Fibroblast of lung (primary cell): ENCODE measurements at regions not wholly inside any gene's neighbourhood (a gene's known extent, or its start where the extent isn't known, plus 50 kb on each side); places are given as distances from the start of the nearest gene placed in this dataset.

ENCODE experiments used
- EZH2 ChIP-seq: IDR thresholded peaks from 2 replicates; pipeline ENCODE4 v1.5.1; 2012; ENCODE audit warnings: low read length, control low read depth, mild to moderate bottlenecking; ENCODE audit errors: missing control alignments
- TF ChIP-seq, protein P1 (sequence below), 2 donors: IDR thresholded peaks in 1 of 2; conservative IDR thresholded peaks in 1 of 2; 1 replicate in 1 of 2; 2 replicates in 1 of 2; pipeline ENCODE4 v1.5.1; 2011 to 2012; ENCODE audit warnings: low read length in 2 of 2, control low read depth in 1 of 2, inconsistent platforms in 1 of 2, low read depth in 1 of 2, mild to moderate bottlenecking in 1 of 2

DNA sequence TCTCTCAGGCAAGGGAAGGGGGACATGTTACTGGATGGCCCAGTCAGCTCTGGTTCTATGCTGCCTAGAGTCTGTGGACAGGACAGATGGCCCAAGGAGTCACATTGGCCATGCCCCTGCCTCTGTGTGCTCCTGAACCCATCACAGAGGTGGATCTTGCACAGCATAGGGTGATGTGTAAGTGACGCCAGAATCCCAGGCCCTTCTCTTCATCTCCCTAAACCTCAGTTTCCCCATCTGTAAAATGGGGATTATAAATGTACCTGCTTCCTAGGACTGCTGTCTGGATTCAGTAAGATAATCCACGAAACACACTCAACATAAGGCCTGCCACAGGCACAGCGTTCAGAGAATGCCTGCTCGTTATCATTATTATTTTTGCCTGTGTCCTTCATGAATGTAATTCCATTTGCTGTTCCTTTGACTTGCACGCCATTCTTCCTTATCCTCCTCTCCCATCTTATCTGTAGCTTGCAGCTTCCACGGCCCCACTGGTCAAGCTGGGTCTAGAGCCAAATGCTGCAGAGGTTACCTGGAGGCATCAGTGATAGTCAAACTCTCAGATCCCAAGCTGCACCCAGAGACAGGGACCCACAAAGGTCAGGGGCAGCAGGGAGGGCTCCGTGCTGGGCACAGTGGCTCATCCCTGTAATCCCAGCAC is 207.0 kb downstream of the MN1 start:
- TF ChIP-seq, protein P1, sequence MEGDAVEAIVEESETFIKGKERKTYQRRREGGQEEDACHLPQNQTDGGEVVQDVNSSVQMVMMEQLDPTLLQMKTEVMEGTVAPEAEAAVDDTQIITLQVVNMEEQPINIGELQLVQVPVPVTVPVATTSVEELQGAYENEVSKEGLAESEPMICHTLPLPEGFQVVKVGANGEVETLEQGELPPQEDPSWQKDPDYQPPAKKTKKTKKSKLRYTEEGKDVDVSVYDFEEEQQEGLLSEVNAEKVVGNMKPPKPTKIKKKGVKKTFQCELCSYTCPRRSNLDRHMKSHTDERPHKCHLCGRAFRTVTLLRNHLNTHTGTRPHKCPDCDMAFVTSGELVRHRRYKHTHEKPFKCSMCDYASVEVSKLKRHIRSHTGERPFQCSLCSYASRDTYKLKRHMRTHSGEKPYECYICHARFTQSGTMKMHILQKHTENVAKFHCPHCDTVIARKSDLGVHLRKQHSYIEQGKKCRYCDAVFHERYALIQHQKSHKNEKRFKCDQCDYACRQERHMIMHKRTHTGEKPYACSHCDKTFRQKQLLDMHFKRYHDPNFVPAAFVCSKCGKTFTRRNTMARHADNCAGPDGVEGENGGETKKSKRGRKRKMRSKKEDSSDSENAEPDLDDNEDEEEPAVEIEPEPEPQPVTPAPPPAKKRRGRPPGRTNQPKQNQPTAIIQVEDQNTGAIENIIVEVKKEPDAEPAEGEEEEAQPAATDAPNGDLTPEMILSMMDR (conservative IDR thresholded peaks at IDR 0.05 in 1 of 2, IDR thresholded peaks at IDR 0.05 in 1 of 2; ENCODE audit: low read depth in 1 of 2, low read length in 2 of 2): no peak
- TF ChIP-seq EZH2: no peak
